SK-N-MC (cell line): ENCODE measurements at regions not wholly inside any gene's neighbourhood (a gene's known extent, or its start where the extent isn't known, plus 50 kb on each side); places are given as distances from the start of the nearest gene placed in this dataset.

ENCODE experiments used
- EZH2 ChIP-seq: fragments of 200-600 bp; sonication (generic); IDR thresholded peaks from one replicate; pipeline ENCODE4 v1.6.1; 2017; ENCODE audit warnings: antibody characterized with exemption
- FOXP2 ChIP-seq: optimal IDR thresholded peaks from 2 replicates; pipeline ENCODE3; 2011; ENCODE audit warnings: mild to moderate bottlenecking, moderate library complexity; ENCODE audit not compliant: insufficient read depth; ENCODE audit errors: extremely low read length, control extremely low read depth
- POLR2AphosphoS5 ChIP-seq: IDR thresholded peaks from 2 replicates; pipeline ENCODE4 v1.6.1; 2012; ENCODE audit warnings: mild to moderate bottlenecking, low read depth, low read length, borderline replicate concordance

DNA sequence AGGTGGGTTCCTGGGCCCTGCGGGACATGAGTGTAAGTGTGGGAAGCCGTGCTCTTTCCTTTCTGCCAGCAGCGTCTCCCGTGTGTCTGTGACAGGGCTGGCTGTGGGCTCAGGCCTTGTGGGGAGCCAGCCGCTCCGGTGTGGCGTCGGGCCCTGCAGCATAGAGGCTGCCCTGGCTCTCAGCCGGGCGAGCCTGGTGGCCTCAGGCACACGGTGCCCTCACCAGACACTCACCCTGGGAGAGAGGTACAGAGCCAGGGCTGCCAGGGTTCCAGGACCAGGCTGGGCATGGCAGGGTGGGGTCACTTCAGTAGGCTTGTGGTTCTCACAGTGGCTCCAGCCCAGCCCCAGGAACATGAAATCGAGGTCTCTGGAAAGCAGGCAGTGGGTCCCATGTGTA lies 324.8 kb downstream of the TEX29 start:
- TF ChIP-seq EZH2 (no peak), POLR2AphosphoS5 (no peak), FOXP2 (no peak)
